SK-N-SH (cell line): ENCODE measurements at regions not wholly inside any gene's neighbourhood (a gene's known extent, or its start where the extent isn't known, plus 50 kb on each side); places are given as distances from the start of the nearest gene placed in this dataset.

Experiments
- CTCF ChIA-PET: fragments of 300-600, 350-600 bp; formaldehyde crosslinking; extraction: SDS; loops from one replicate; lab custom pipeline; 2021; lab: Yijun Ruan, JAX
- POLR2A ChIA-PET: fragments of 350-600 bp; sonication (Branson Sonifier 250); formaldehyde crosslinking; extraction: SDS; loops from one replicate; lab custom pipeline; 2020; ENCODE audit warnings: antibody characterized with exemption, inconsistent platforms; lab: Yijun Ruan, JAX
- DNase-seq: peaks from one replicate; pipeline ENCODE4 v3.0.0; 2012
- H2AFZ ChIP-seq: fragments of 200-600 bp; sonication (generic); 2 replicates; pipeline ENCODE4 v1.8.1; 2016; ENCODE audit warnings: antibody characterized with exemption, mild to moderate bottlenecking, low read depth
- H3F3A ChIP-seq: fragments of 200-600 bp; sonication (generic); replicated peaks from 2 replicates; pipeline ENCODE3; 2016; ENCODE audit warnings: antibody characterized with exemption, mild to moderate bottlenecking; ENCODE audit not compliant: insufficient read depth
- H3K27ac ChIP-seq, 2 experiments: fragments of 200-500 bp in 1 of 2; fragments of 200-600 bp in 1 of 2; sonication (Bioruptor generic) in 1 of 2; sonication (generic), shearing (Covaris generic) in 1 of 2; 2 replicates each; pipeline versions ENCODE4 v1.5.1 to v1.6.1; 2014 to 2016; ENCODE audit warnings: low read depth in 2 of 2, inconsistent platforms in 1 of 2, low read length in 1 of 2, mild to moderate bottlenecking in 1 of 2, mixed read lengths in 1 of 2
- H3K27me3 ChIP-seq: fragments of 200-600 bp; sonication (generic), shearing (Covaris generic); 2 replicates; pipeline ENCODE4 v1.6.1; 2016; ENCODE audit warnings: mixed run types; ENCODE audit not compliant: insufficient read depth
- H3K36me3 ChIP-seq, 2 experiments: fragments of 200-500 bp in 1 of 2; fragments of 200-600 bp in 1 of 2; sonication (Bioruptor generic) in 1 of 2; sonication (generic) in 1 of 2; replicated peaks in 1 of 2; 2 replicates each; pipeline versions ENCODE3 to v1.5.1; 2014 to 2016; ENCODE audit warnings: low read length in 1 of 2, mild to moderate bottlenecking in 1 of 2; ENCODE audit not compliant: insufficient read depth in 2 of 2, control insufficient read depth in 1 of 2
- H3K4me1 ChIP-seq, 2 experiments: fragments of 200-500 bp in 1 of 2; fragments of 200-600 bp in 1 of 2; sonication (Bioruptor generic) in 1 of 2; sonication (generic), shearing (Covaris generic) in 1 of 2; 2 replicates each; pipeline versions ENCODE4 v1.5.1 to v1.6.1; 2014 to 2016; ENCODE audit warnings: low read depth in 1 of 2, low read length in 1 of 2, mixed run types in 1 of 2; ENCODE audit not compliant: insufficient read depth in 2 of 2, control insufficient read depth in 1 of 2
- H3K4me2 ChIP-seq: fragments of 200-600 bp; sonication (generic), shearing (Covaris generic); 2 replicates; pipeline ENCODE4 v1.6.1; 2017; ENCODE audit warnings: mixed run types
- H3K4me3 ChIP-seq, 2 experiments: fragments of 200-500 bp in 1 of 2; fragments of 200-600 bp in 1 of 2; sonication (Bioruptor generic) in 1 of 2; sonication (generic), shearing (Covaris generic) in 1 of 2; 2 replicates each; pipeline versions ENCODE4 v1.5.1 to v1.8.1; 2014 to 2016; ENCODE audit warnings: low read depth in 2 of 2, inconsistent platforms in 1 of 2, low read length in 1 of 2, mild to moderate bottlenecking in 1 of 2, mixed read lengths in 1 of 2, moderate library complexity in 1 of 2
- H3K79me2 ChIP-seq: fragments of 200-600 bp; sonication (generic); 2 replicates; pipeline ENCODE4 v1.8.1; 2017; ENCODE audit warnings: mild to moderate bottlenecking; ENCODE audit not compliant: insufficient read depth
- H3K9ac ChIP-seq: fragments of 200-600 bp; sonication (generic); 2 replicates; pipeline ENCODE4 v1.6.1; 2017; ENCODE audit warnings: mixed run types
- H3K9me2 ChIP-seq: fragments of 200-600 bp; sonication (generic); 2 replicates; pipeline ENCODE4 v1.6.1; 2017; ENCODE audit warnings: mixed run types
- H3K9me3 ChIP-seq: fragments of 200-600 bp; sonication (generic); 2 replicates; pipeline ENCODE4 v1.6.1; 2017; ENCODE audit warnings: mixed run types, mild to moderate bottlenecking, moderate library complexity
- H4K20me1 ChIP-seq: fragments of 200-600 bp; sonication (generic); 2 replicates; pipeline ENCODE4 v1.6.1; 2017; ENCODE audit warnings: mild to moderate bottlenecking, mixed run types; ENCODE audit not compliant: insufficient read depth
- CHD2 ChIP-seq: fragments of 150-350 bp; IDR thresholded peaks from 2 replicates; pipeline ENCODE4 v1.6.1; 2018; ENCODE audit warnings: low read length; ENCODE audit not compliant: partially characterized antibody
- ELF1 ChIP-seq: IDR thresholded peaks from 2 replicates; pipeline ENCODE4 v1.4.0; 2012
- EZH2phosphoT487 ChIP-seq: fragments of 200-600 bp; sonication (generic); IDR thresholded peaks from 2 replicates; pipeline ENCODE4 v1.6.1; 2017; ENCODE audit warnings: low read depth, mixed run types, mild to moderate bottlenecking, antibody characterized with exemption, moderate library complexity, borderline replicate concordance
- FOSL2 ChIP-seq: IDR thresholded peaks from 2 replicates; pipeline ENCODE4 v1.4.0; 2012; ENCODE audit warnings: low read depth, mild to moderate bottlenecking, moderate library complexity, borderline replicate concordance
- FOXM1 ChIP-seq: IDR thresholded peaks from 2 replicates; pipeline ENCODE4 v1.4.0; 2012; ENCODE audit warnings: low read depth, mild to moderate bottlenecking
- GATA2 ChIP-seq: sonication (generic); formaldehyde crosslinking; IDR thresholded peaks from 2 replicates; pipeline ENCODE4 v1.5.0; 2020; ENCODE audit warnings: mild to moderate bottlenecking, missing genetic modification reagents
- JUND ChIP-seq: IDR thresholded peaks from 2 replicates; pipeline ENCODE4 v1.4.0; 2012
- MXI1 ChIP-seq: IDR thresholded peaks from 2 replicates; pipeline ENCODE4 v1.6.1; 2012; ENCODE audit warnings: mild to moderate bottlenecking, low read depth, low read length, improper control_type of control experiment
- NFIC ChIP-seq: IDR thresholded peaks from 2 replicates; pipeline ENCODE4 v1.4.0; 2012; ENCODE audit warnings: borderline replicate concordance
- NRF1 ChIP-seq: IDR thresholded peaks from 2 replicates; pipeline ENCODE4 v1.6.1; 2012; ENCODE audit warnings: low read depth, mild to moderate bottlenecking, low read length
- PBX3 ChIP-seq: IDR thresholded peaks from 2 replicates; pipeline ENCODE4; 2012
- RAD21 ChIP-seq: IDR thresholded peaks from 2 replicates; pipeline ENCODE4 v1.6.1; 2012; ENCODE audit warnings: mild to moderate bottlenecking, low read length
- RXRA ChIP-seq: IDR thresholded peaks from 2 replicates; pipeline ENCODE4 v1.4.0; 2012; ENCODE audit warnings: low read depth, mild to moderate bottlenecking, borderline replicate concordance
- SIN3A ChIP-seq: IDR thresholded peaks from 2 replicates; pipeline ENCODE4 v1.6.1; 2012; ENCODE audit warnings: low read depth, mild to moderate bottlenecking, low read length, moderate library complexity, borderline replicate concordance
- TAF1 ChIP-seq: IDR thresholded peaks from 2 replicates; pipeline ENCODE4 v1.6.1; 2012; ENCODE audit warnings: low read depth, mild to moderate bottlenecking, low read length, moderate library complexity, borderline replicate concordance
- TCF12 ChIP-seq: IDR thresholded peaks from 2 replicates; pipeline ENCODE4 v1.4.0; 2012
- USF1 ChIP-seq: IDR thresholded peaks from 2 replicates; pipeline ENCODE4 v1.4.0; 2012; ENCODE audit warnings: low read depth, borderline replicate concordance
- USF2 ChIP-seq: fragments of 150-350 bp; IDR thresholded peaks from 2 replicates; pipeline ENCODE4 v1.6.1; 2017; ENCODE audit warnings: antibody characterized with exemption, low read length, low read depth, borderline replicate concordance
- WGBS: methylation state at CpG from one replicate; pipeline ENCODE4 v1.1.6; 2017; ENCODE audit warnings: low lambda C conversion rate; 5-methylcytosine and 5-hydroxymethylcytosine counted together

- no peak for TF ChIP-seq USF2
Observed at GRCh38 chr18:24811950-24812681, 351.7 kb downstream of the HRH4 start (continued).

- TF ChIP-seq FOXM1 (no peak), ELF1 (no peak), USF2 (no peak), JUND (no peak), RAD21 (no peak), NRF1 (no peak), TCF12 (no peak), NFIC (no peak), FOSL2 (no peak), USF1 (no peak), TAF1 (no peak), CHD2 (no peak), MXI1 (no peak)
- H3K4me2 ChIP-seq = no peak overlapping the region
- no peaks in the 10 kb centered on the region for H3K36me3 ChIP-seq
- no peak overlapping the region for H3K4me3 ChIP-seq
- CTCF ChIA-PET = no interaction called here
- H3K79me2 ChIP-seq = no peaks in the 10 kb centered on the region
- no peaks in the 10 kb centered on the region for H3F3A ChIP-seq
- POLR2A ChIA-PET = no interaction called here
- no peak overlapping the region for H3K9ac ChIP-seq
- H3K27ac ChIP-seq = no peak overlapping the region
- H3K9me3 ChIP-seq = no peaks in the 10 kb centered on the region
- H2AFZ ChIP-seq = no peak overlapping the region
- peaks cover 0 to 19% of the 10 kb centered on the region in 2 experiments; a peak in 2 of 4 replicates for H3K4me1 ChIP-seq
- no peaks in the 10 kb centered on the region for H3K9me2 ChIP-seq
- WGBS = 26% methylated on average over 3 of the region's 3 CpGs
- no peak for DNase-seq
- H3K27me3 ChIP-seq = no peaks in the 10 kb centered on the region
- H4K20me1 ChIP-seq = no peaks in the 10 kb centered on the region
Observed at GRCh38 chr18:24814521-24814920, 354.1 kb downstream of the HRH4 start.

GRCh38 chr18:24817150-24817549 lies 356.7 kb downstream of the HRH4 start:
- no peak overlapping the region for H2AFZ ChIP-seq
- ChIA-PET CTCF (interaction anchor here (1.0 kb wide), 1 partner anchor 22 kb away, joined by 4 read pairs; no protein-coding TSS in a partner anchor), POLR2A (no interaction called here)
- peaks cover 0 to 19% of the 10 kb centered on the region in 2 experiments; a peak in 2 of 4 replicates for H3K4me1 ChIP-seq
- H3K79me2 ChIP-seq = no peaks in the 10 kb centered on the region
- no peak overlapping the region for H3K4me3 ChIP-seq
- H3K27ac ChIP-seq = no peak overlapping the region
- no peaks in the 10 kb centered on the region for H3K27me3 ChIP-seq
- H3K36me3 ChIP-seq = no peaks in the 10 kb centered on the region
- 64% methylated on average over 3 of the region's 3 CpGs for WGBS
- no peaks in the 10 kb centered on the region for H3F3A ChIP-seq
- TF ChIP-seq PBX3 = no peak
- no peak for TF ChIP-seq USF2
- TF ChIP-seq CHD2 = no peak
- no peak for TF ChIP-seq RAD21
- TF ChIP-seq SIN3A = no peak
- no peak for TF ChIP-seq ELF1
- no peak for TF ChIP-seq FOSL2
- TF ChIP-seq RXRA = no peak
- no peak for TF ChIP-seq GATA2 (CRISPR knock-in tag)
- no peak for TF ChIP-seq EZH2phosphoT487
- no peaks in the 10 kb centered on the region for H3K9me2 ChIP-seq
- no peaks in the 10 kb centered on the region for H3K9me3 ChIP-seq
- H4K20me1 ChIP-seq = no peaks in the 10 kb centered on the region
- no peak overlapping the region for H3K9ac ChIP-seq
- DNase-seq = no peak
- no peak overlapping the region for H3K4me2 ChIP-seq
